ENCODE measurements at regions not wholly inside any gene's neighbourhood (a gene's known extent, or its start where the extent isn't known, plus 50 kb on each side); places are given as distances from the start of the nearest gene placed in this dataset.

DNA sequence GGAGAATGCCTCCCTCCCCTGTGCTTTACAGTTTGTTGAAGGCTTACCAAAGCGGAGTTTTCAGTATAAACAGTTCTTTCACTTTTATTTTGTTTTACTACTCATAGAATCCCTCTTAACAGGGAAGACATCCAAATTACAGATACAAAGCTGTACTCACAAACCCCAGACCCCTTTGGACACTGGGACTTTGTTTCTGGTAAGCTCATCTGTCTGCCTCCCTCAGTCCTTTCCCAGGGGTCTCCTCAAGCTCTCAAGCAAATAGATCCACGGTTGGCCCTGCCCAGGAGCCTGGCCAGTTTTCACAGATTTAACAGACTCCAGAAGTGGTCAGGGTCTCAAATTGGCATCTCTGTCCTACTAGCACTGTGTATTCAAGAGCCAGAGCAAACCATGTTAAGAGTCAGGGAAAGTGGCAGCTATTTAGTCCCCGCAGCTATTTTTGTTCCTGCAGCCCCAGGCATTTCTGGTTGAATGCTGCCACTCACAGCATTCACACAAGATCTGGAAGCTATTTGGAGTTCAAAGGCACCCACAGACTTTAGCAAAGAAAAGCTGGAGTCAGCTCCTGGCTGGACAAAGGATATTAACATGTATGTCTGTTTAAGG is 54.2 kb downstream of the TMEM100 start:
- no peak for DNase-seq (ENCODE audit: extremely low read depth, low read depth)

DNA sequence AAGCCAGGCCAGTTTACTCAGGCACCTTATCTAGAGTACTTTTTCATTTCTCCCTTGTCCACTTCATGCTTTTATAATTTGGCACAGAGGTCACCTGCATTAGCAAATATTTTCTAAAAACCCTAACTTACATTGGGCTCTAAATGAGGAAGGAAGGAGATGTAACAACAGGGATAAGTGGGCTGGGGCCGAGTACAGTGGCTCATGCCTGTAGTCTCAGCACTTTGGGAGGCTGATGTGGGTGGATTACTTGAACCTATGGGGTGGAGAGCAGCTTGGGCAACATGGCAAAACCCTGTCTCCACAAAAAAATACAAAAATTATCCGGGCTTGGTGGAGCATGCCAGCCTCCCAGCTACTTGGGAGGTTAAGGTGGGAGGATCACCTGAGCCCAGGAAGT is 55.9 kb downstream of the TMEM100 start:
- no peak for DNase-seq (ENCODE audit: extremely low read depth, low read depth)

GRCh38 chr17:55664287-55664686 is 58.4 kb downstream of the TMEM100 start:
- DNase-seq (ENCODE audit: extremely low read depth, low read depth), result no peak

GRCh38 chr17:55663400-55663799 is 59.3 kb downstream of the TMEM100 start:
- DNase-seq (ENCODE audit: extremely low read depth, low read depth), result no peak

GRCh38 chr17:55661963-55662834 is 60.5 kb downstream of the TMEM100 start:
- no peak for DNase-seq (ENCODE audit: extremely low read depth, low read depth)

DNA sequence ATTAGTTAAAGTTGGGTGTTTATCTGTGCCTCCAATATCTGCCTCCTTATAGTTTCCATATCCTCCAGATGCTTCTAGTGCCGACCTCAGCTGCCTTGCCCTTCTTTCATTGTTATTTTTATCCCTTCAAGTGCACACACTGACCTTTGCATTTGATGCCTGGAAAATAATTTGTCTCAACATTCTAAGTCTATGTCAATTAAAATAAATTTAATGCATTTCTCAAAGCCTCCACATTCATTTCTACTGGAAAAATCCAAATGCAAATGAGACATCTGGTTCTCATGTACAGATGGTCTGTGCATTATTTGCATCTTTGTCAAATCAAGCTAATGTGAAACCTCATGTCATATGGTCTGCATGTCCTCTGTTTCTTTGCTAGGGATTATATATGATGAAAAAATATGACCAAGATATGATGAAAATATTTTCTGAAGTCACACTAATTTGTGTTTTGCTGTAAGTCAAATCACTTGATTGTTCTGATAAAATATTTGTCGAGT is 61.4 kb downstream of the TMEM100 start:
- no peak for DNase-seq (ENCODE audit: extremely low read depth, low read depth)

- no peak for DNase-seq (ENCODE audit: extremely low read depth, low read depth)
Observed at GRCh38 chr17:55660178-55660886, 62.3 kb downstream of the TMEM100 start.

DNA sequence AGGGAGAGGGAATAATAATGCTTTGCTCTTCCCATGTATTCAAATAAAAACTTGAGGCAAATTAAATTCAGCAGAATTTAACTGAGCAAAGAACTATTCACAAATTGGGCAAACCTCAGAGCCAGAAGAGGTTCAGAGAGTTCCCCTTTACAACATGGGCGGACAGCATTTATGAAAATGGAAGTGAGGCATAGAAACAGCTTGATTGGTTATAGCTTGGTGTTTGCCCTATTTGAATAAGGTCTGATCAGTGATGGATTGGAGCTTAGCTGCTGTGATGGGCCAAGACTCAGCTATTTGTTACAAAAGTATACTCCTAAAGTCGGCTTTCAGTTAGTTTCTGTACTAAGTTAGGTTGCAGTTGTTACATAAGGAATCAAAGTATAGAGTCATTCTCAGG is 63.0 kb downstream of the TMEM100 start:
- DNase-seq (ENCODE audit: extremely low read depth, low read depth), result no peak

GRCh38 chr17:55655777-55656176 is 66.9 kb downstream of the TMEM100 start:
- no peak for DNase-seq (ENCODE audit: extremely low read depth, low read depth)

- DNase-seq (ENCODE audit: extremely low read depth, low read depth), result no peak
Observed at GRCh38 chr17:55654821-55655220, 67.8 kb downstream of the TMEM100 start.

- DNase-seq (ENCODE audit: extremely low read depth, low read depth), result no peak
Observed at GRCh38 chr17:55654022-55654421, 68.6 kb downstream of the TMEM100 start.

- DNase-seq (ENCODE audit: extremely low read depth, low read depth), result no peak
Observed at GRCh38 chr17:55652825-55653224, 69.8 kb downstream of the TMEM100 start.

DNA sequence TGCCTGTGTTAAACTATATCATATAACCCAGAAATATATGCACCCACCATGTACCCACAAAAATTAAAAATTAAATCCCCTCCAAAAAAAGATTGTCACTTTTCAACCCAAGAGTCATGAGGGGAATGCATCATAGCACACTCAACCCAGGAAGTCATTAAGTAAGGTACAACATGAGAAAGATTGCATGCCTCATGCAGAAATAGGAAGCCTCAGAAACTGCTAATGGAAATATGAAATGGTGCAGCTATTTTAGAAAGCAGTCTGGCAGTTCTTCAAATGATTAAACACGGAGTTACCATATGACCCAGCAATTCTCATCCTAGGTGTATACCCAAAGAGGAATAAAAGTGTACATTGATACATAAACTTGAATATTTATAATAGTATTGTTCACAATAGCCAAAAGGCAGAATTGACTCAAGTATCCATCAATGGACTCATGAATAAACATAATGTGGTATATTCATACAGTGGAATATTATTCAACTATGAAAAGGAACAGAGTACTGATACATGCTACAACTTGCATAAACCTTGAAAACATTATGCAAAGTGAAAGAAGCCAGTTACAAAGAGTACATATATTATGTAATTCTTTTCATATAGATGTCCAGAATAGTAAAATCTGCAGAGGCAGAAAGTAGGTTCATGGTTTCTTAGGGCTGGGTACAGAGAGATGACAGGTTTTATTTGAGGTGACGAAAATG is 70.4 kb downstream of the TMEM100 start:
- no peak for DNase-seq (ENCODE audit: extremely low read depth, low read depth)

DNA sequence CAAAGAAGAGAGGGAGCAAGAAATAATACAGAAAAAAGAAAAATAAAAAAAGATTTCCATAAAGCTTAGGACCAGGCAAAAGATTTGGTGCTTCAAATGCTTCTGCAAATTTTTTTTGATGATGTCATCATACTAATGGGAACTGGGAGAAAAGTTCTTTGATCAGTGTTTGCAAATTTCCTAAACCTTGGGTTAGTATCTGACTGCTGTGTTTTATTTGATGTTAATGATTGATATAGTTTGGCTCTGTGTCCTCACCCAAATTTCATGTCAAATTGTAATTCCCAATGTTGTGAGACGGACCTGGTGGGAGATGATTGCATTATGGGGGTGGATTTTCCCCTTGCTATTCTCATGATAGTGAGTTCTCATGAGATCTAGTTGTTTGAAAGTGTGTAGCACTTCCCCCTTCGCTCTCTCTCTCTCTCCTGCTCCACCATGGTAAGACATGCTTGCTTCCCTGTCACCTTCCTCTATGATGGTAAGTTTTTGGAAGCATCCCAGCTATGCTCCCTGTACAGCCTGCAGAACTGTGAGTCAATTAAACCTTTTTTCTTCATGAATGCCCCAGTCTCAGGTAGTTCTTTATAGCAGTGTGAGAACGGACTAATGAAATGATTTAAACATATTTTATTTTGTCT is 72.6 kb downstream of the TMEM100 start:
- DNase-seq (ENCODE audit: extremely low read depth, low read depth), result no peak

- DNase-seq (ENCODE audit: extremely low read depth, low read depth), result no peak
Observed at GRCh38 chr17:55648086-55648485, 74.6 kb downstream of the TMEM100 start.

DNA sequence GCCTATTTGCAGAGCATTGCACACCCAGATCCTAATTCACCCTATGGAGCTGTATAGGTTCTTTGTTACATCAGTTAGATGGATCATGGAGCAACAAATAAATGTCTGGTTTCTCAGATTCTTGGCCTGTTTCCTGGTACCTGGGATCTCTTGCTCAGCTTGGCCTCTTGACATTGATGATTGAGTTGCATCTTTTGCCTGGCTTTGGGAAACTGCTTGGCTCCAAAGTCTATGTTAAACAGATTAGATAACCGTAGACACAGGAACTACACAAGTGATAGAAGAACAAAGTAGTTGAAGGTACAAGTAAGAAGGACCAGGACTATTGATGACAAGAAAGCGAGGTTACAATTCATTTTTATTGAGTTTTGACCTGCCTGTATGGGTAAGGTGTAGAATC is 77.3 kb downstream of the TMEM100 start:
- no peak for DNase-seq (ENCODE audit: extremely low read depth, low read depth)

GRCh38 chr17:55644346-55644745 is 78.3 kb downstream of the TMEM100 start:
- DNase-seq (ENCODE audit: extremely low read depth, low read depth), result no peak

DNA sequence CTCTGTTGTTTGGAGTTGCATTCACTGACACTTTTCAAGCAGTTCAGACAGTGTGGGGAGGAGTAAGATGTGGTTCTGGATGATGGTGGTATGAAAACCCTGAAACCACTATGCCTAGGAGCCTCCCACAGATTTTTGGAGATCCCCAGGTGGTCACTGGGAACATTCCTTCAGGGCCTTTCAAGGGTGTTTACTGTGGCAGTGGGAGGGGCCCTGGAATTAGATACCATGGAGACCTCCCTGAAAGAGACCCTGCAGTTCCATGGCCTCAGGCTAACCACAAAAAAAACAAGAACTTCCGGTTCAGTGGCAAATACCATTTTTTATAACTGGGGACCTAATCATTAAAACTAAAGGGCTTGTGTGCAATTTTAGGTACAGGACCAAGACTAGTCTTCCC is 79.9 kb downstream of the TMEM100 start:
- no peak for DNase-seq (ENCODE audit: extremely low read depth, low read depth)

DNA sequence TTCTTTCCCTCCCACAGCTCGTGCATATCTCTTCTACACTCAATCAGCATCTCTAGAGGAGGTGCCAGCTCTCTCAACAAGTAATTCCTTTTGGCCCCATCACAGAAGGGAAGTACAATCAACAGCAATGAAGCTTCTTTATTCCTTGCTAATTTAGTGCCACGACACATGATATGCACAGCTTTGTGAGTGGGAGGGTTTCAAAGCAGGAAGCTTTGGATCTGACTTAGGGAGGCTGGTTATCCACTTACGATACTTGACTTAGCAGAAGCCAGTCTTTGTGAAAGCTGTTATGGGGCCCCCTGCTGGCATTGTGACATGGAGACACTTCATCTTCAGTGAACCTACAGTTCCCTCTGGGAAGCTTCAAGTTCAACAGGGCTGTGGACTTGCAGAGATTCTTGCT is 81.0 kb downstream of the TMEM100 start:
- peak; percentile 60 for DNase-seq (ENCODE audit: extremely low read depth, low read depth)

- DNase-seq (ENCODE audit: extremely low read depth, low read depth), result no peak
Observed at GRCh38 chr17:55639096-55639495, 83.6 kb downstream of the TMEM100 start.

All from NCI-H460 (cell line).